Astrocyte (in vitro differentiated cells and primary cell): ENCODE measurements at regions not wholly inside any gene's neighbourhood (a gene's known extent, or its start where the extent isn't known, plus 50 kb on each side); places are given as distances from the start of the nearest gene placed in this dataset.
"Not testable (repeated sequence)": the region's sequence is repeated elsewhere in the genome, so short reads cannot be mapped to it uniquely, and the experiment has no call there.

ENCODE experiments used
- DNase-seq: peaks from one replicate; pipeline ENCODE4 v3.0.0-alpha.2; 2010; ENCODE audit warnings: low read depth
- FAIRE-seq: peaks from 2 replicates; lab custom pipeline; 2011; peaks lifted over from hg19 to GRCh38; lab: Jason Lieb, UNC
- H2AFZ ChIP-seq: 2 replicates; pipeline ENCODE4 v1.6.0; 2012; ENCODE audit warnings: low read depth, low read length, inconsistent platforms
- H3K27ac ChIP-seq: 2 replicates; pipeline ENCODE4 v1.5.1; 2011; ENCODE audit warnings: low read depth, low read length, inconsistent platforms
- H3K27me3 ChIP-seq: 2 replicates; pipeline ENCODE4 v1.6.0; 2011; ENCODE audit warnings: low read length, inconsistent platforms; ENCODE audit not compliant: insufficient read depth
- H3K36me3 ChIP-seq: 2 replicates; pipeline ENCODE4 v1.5.1; 2011; ENCODE audit warnings: low read length, inconsistent platforms; ENCODE audit not compliant: insufficient read depth
- H3K4me1 ChIP-seq: 2 replicates; pipeline ENCODE4 v1.5.1; 2011; ENCODE audit warnings: low read length, inconsistent platforms; ENCODE audit not compliant: insufficient read depth
- H3K4me2 ChIP-seq: 2 replicates; pipeline ENCODE4 v1.6.0; 2012; ENCODE audit warnings: low read length, inconsistent platforms
- H3K4me3 ChIP-seq: 2 replicates; pipeline ENCODE4 v1.5.1; 2011; ENCODE audit warnings: low read depth, mild to moderate bottlenecking, low read length, inconsistent platforms; ENCODE audit not compliant: insufficient read depth
- H3K79me2 ChIP-seq: 2 replicates; pipeline ENCODE4 v1.6.0; 2012; ENCODE audit warnings: mild to moderate bottlenecking, low read length, inconsistent platforms; ENCODE audit not compliant: insufficient read depth
- H3K9ac ChIP-seq: 2 replicates; pipeline ENCODE4 v1.6.0; 2012; ENCODE audit warnings: mild to moderate bottlenecking, low read length, inconsistent platforms
- H3K9me3 ChIP-seq: 2 replicates; pipeline ENCODE4 v1.5.1; 2012; ENCODE audit warnings: low read depth, mild to moderate bottlenecking, low read length, inconsistent platforms; ENCODE audit not compliant: insufficient read depth
- H4K20me1 ChIP-seq: 2 replicates; pipeline ENCODE4 v1.6.0; 2012; ENCODE audit warnings: low read length, inconsistent platforms; ENCODE audit not compliant: insufficient read depth
- H3K27ac Mint-ChIP-seq: one replicate; pipeline ENCODE4 v1.8.0; 2021; ENCODE audit warnings: mild to moderate bottlenecking, mixed read lengths; ENCODE audit not compliant: unreplicated experiment
- H3K27me3 Mint-ChIP-seq: one replicate; pipeline ENCODE4 v1.8.0; 2021; ENCODE audit warnings: low read depth, mixed read lengths; ENCODE audit not compliant: unreplicated experiment
- H3K36me3 Mint-ChIP-seq: one replicate; pipeline ENCODE4 v1.8.0; 2021; ENCODE audit warnings: low read depth, mixed read lengths; ENCODE audit not compliant: unreplicated experiment
- H3K4me1 Mint-ChIP-seq: one replicate; pipeline ENCODE4 v1.8.0; 2021; ENCODE audit warnings: low read depth, mixed read lengths; ENCODE audit not compliant: unreplicated experiment
- H3K4me3 Mint-ChIP-seq: one replicate; pipeline ENCODE4 v1.8.0; 2021; ENCODE audit warnings: mild to moderate bottlenecking, moderate library complexity, mixed read lengths; ENCODE audit not compliant: unreplicated experiment
- H3K9me3 Mint-ChIP-seq: one replicate; pipeline ENCODE4 v1.8.0; 2021; ENCODE audit warnings: mild to moderate bottlenecking, mixed read lengths; ENCODE audit not compliant: unreplicated experiment
- CTCF ChIP-seq: IDR thresholded peaks from 2 replicates; pipeline ENCODE4 v1.5.1; 2011; ENCODE audit warnings: low read depth, mild to moderate bottlenecking, inconsistent platforms, low read length, moderate library complexity; ENCODE audit not compliant: insufficient read depth
- EZH2 ChIP-seq: IDR thresholded peaks from 2 replicates; pipeline ENCODE4 v1.6.1; 2012; ENCODE audit warnings: mild to moderate bottlenecking, low read length, inconsistent platforms; ENCODE audit not compliant: insufficient read depth

GRCh38 chr12:131333621-131334440 lies 377.1 kb upstream of the SFSWAP start:
- H3K27ac Mint-ChIP-seq: no peak overlapping the region
- no peak overlapping the region for H3K9ac ChIP-seq
- no peak for DNase-seq
- H3K27me3 Mint-ChIP-seq: peaks cover 21% of the 10 kb centered on the region
- peaks cover 4% of the 10 kb centered on the region for H3K9me3 Mint-ChIP-seq
- H3K4me1 ChIP-seq: no peaks in the 10 kb centered on the region
- H2AFZ ChIP-seq: no peak overlapping the region
- no peaks in the 10 kb centered on the region for H3K9me3 ChIP-seq
- no peak overlapping the region for H3K4me3 Mint-ChIP-seq
- no peaks in the 10 kb centered on the region for H3K27me3 ChIP-seq
- H4K20me1 ChIP-seq: no peaks in the 10 kb centered on the region
- TF ChIP-seq EZH2: no peak
- no peak for TF ChIP-seq CTCF
- H3K4me2 ChIP-seq: no peak overlapping the region
- H3K79me2 ChIP-seq: no peaks in the 10 kb centered on the region
- no peak overlapping the region for H3K4me3 ChIP-seq
- H3K36me3 ChIP-seq: no peaks in the 10 kb centered on the region
- no peaks in the 10 kb centered on the region for H3K4me1 Mint-ChIP-seq
- no peaks in the 10 kb centered on the region for H3K36me3 Mint-ChIP-seq
- H3K27ac ChIP-seq: no peak overlapping the region
- no peak for FAIRE-seq

- DNase-seq: no peak
- Mint-ChIP-seq H3K9me3 (peaks cover 4% of the 10 kb centered on the region), H3K4me3 (no peak overlapping the region), H3K27me3 (peaks cover 21% of the 10 kb centered on the region), H3K4me1 (no peaks in the 10 kb centered on the region), H3K36me3 (no peaks in the 10 kb centered on the region), H3K27ac (no peak overlapping the region)
- no peaks in the 10 kb centered on the region for H3K9me3 ChIP-seq
- no peaks in the 10 kb centered on the region for H3K27me3 ChIP-seq
- no peaks in the 10 kb centered on the region for H3K36me3 ChIP-seq
- H3K9ac ChIP-seq: no peak overlapping the region
- no peak for TF ChIP-seq CTCF
- no peak for TF ChIP-seq EZH2
- no peak overlapping the region for H2AFZ ChIP-seq
- FAIRE-seq: no peak
- H3K4me3 ChIP-seq: no peak overlapping the region
- no peak overlapping the region for H3K4me2 ChIP-seq
- H3K4me1 ChIP-seq: no peaks in the 10 kb centered on the region
- H4K20me1 ChIP-seq: no peaks in the 10 kb centered on the region
- H3K79me2 ChIP-seq: no peaks in the 10 kb centered on the region
- no peak overlapping the region for H3K27ac ChIP-seq
Observed at GRCh38 chr12:131334835-131335234, 376.1 kb upstream of the SFSWAP start.

GRCh38 chr12:131335456-131335855 lies 375.4 kb upstream of the SFSWAP start:
- Mint-ChIP-seq H3K9me3 (peaks cover 4% of the 10 kb centered on the region), H3K27ac (no peak overlapping the region), H3K4me3 (no peak overlapping the region), H3K4me1 (no peaks in the 10 kb centered on the region), H3K36me3 (no peaks in the 10 kb centered on the region), H3K27me3 (peaks cover 25% of the 10 kb centered on the region)
- Histone ChIP-seq H3K9ac (no peak overlapping the region), H3K9me3 (no peaks in the 10 kb centered on the region), H3K4me1 (no peaks in the 10 kb centered on the region), H3K36me3 (no peaks in the 10 kb centered on the region), H3K79me2 (no peaks in the 10 kb centered on the region), H4K20me1 (no peaks in the 10 kb centered on the region), H3K4me2 (no peak overlapping the region), H2AFZ (no peak overlapping the region), H3K4me3 (no peak overlapping the region), H3K27ac (no peak overlapping the region), H3K27me3 (no peaks in the 10 kb centered on the region)
- no peak for TF ChIP-seq EZH2
- no peak for TF ChIP-seq CTCF
- DNase-seq (no peak), FAIRE-seq (no peak)

GRCh38 chr12:131337861-131338260 lies 373.0 kb upstream of the SFSWAP start:
- not testable (repeated sequence) for H3K4me3 ChIP-seq, H2AFZ ChIP-seq, H3K4me1 Mint-ChIP-seq, H3K27ac Mint-ChIP-seq, H3K4me2 ChIP-seq, H3K4me3 Mint-ChIP-seq, H3K36me3 ChIP-seq, H3K9me3 Mint-ChIP-seq, H3K36me3 Mint-ChIP-seq, H3K79me2 ChIP-seq, H4K20me1 ChIP-seq, H3K9ac ChIP-seq, DNase-seq, H3K27me3 ChIP-seq, H3K27ac ChIP-seq, FAIRE-seq, H3K9me3 ChIP-seq, H3K4me1 ChIP-seq
- H3K27me3 Mint-ChIP-seq: peaks cover 23% of the 10 kb centered on the region
